HG02870 (cell line): ENCODE measurements at regions not wholly inside any gene's neighbourhood (a gene's known extent, or its start where the extent isn't known, plus 50 kb on each side); places are given as distances from the start of the nearest gene placed in this dataset.

Experiments used
- ATAC-seq: cut with Tn5 transposase; IDR thresholded peaks from one replicate; pipeline ENCODE4 v1.9.1; 2021; ENCODE audit warnings: mild to moderate bottlenecking, moderate library complexity; ENCODE audit not compliant: unreplicated experiment

- no peak for ATAC-seq
Measured at GRCh38 chr14:99063620-99064225, 208.3 kb downstream of the BCL11B start.

- no peak for ATAC-seq
Measured at GRCh38 chr14:99064262-99064954, 207.6 kb downstream of the BCL11B start.

GRCh38 chr14:99065551-99065950, 206.4 kb downstream of the BCL11B start:
- ATAC-seq, result no peak

GRCh38 chr14:99066378-99066777, 205.6 kb downstream of the BCL11B start:
- ATAC-seq, result no peak

GRCh38 chr14:99067141-99067920, 204.7 kb downstream of the BCL11B start:
- no peak for ATAC-seq

- no peak for ATAC-seq
Measured at GRCh38 chr14:99067927-99068326, 204.1 kb downstream of the BCL11B start.

GRCh38 chr14:99069946-99070345, 202.1 kb downstream of the BCL11B start:
- no peak for ATAC-seq

GRCh38 chr14:99072433-99072832, 199.6 kb downstream of the BCL11B start:
- ATAC-seq, result no peak

GRCh38 chr14:99072956-99073355, 199.0 kb downstream of the BCL11B start:
- no peak for ATAC-seq

- ATAC-seq, result no peak
Measured at GRCh38 chr14:99073431-99073830, 198.6 kb downstream of the BCL11B start.

- ATAC-seq, result no peak
Measured at GRCh38 chr14:99075061-99075460, 196.9 kb downstream of the BCL11B start.

- ATAC-seq, result no peak
Measured at GRCh38 chr14:99075771-99076375, 196.1 kb downstream of the BCL11B start.

GRCh38 chr14:99077076-99077843, 194.7 kb downstream of the BCL11B start:
- ATAC-seq, result no peak

- no peak for ATAC-seq
Measured at GRCh38 chr14:99077844-99078236, 194.2 kb downstream of the BCL11B start.

GRCh38 chr14:99078426-99078825, 193.6 kb downstream of the BCL11B start:
- no peak for ATAC-seq

GRCh38 chr14:99079061-99079727, 192.8 kb downstream of the BCL11B start:
- no peak for ATAC-seq

- no peak for ATAC-seq
Measured at GRCh38 chr14:99080306-99080705, 191.7 kb downstream of the BCL11B start.

GRCh38 chr14:99081156-99081765, 190.7 kb downstream of the BCL11B start:
- no peak for ATAC-seq

- ATAC-seq, result no peak
Measured at GRCh38 chr14:99081880-99082279, 190.1 kb downstream of the BCL11B start.
